ENCODE measurements at regions not wholly inside any gene's neighbourhood (a gene's known extent, or its start where the extent isn't known, plus 50 kb on each side); places are given as distances from the start of the nearest gene placed in this dataset.

DNA sequence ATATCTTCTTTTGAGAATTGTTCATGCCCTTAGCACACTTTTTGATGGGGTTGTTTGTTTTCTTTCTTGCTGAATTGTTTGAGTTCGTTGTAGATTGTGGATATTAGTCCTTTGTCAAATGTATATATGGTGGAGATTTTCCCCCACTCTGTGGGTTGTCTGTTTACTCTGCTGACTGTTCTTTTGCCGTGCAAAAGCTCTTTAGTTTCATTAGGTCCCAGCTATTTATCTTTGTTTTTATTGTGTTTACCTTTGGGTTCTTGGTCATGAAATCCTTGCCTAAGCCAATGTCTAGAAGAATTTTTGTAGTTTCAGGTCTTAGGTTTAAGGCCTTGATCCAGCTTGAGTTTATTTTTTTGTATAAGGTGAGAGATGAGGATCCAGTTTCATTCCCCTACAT, 1372.6 kb upstream of the TENM3 start:
- H3K27ac ChIP-seq (ENCODE audit: low read depth, low read length) = no peak overlapping the region
- H3K9ac ChIP-seq (ENCODE audit: low read depth, low read length) = no peak overlapping the region
- no peaks in the 10 kb centered on the region for H3K4me1 ChIP-seq (ENCODE audit: insufficient read depth, low read length)
- H3K36me3 ChIP-seq (ENCODE audit: insufficient read depth, low read length) = no peaks in the 10 kb centered on the region
- 88% methylated on average over 2 of the region's 2 CpGs for WGBS
- no peaks in the 10 kb centered on the region for H3K27me3 ChIP-seq (ENCODE audit: insufficient read depth, low read length)
- H3K4me3 ChIP-seq (ENCODE audit: low read length) = no peak overlapping the region
- H3K9me3 ChIP-seq (ENCODE audit: insufficient read depth, low read depth, low read length) = 0 out of 2 replicates have a peak, but pooled peaks cover 6% of the 10 kb centered on the region

DNA sequence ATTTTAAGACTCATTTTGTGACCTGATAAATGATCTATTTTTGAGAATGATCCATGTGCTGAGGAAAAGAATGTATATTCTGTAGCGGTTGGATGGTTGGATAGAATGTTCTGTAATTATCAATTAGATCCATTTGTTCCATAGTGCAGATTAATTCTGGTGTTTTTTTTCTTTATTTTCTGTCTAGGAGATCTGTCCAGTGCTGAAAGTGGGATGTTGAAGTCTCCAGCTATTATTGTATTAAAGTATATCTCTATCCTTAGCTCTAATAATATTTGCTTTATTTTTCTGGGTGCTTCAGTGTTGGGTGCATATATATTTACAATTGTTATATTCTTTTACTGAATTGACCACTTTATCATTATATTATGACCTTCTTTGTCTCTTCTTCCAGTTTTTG, 1344.9 kb upstream of the TENM3 start:
- Histone ChIP-seq H3K4me1 (ENCODE audit: insufficient read depth, low read length) (no peaks in the 10 kb centered on the region), H3K27ac (ENCODE audit: low read depth, low read length) (no peak overlapping the region), H3K4me3 (ENCODE audit: low read length) (no peak overlapping the region), H3K9ac (ENCODE audit: low read depth, low read length) (no peak overlapping the region), H3K36me3 (ENCODE audit: insufficient read depth, low read length) (no peaks in the 10 kb centered on the region), H3K27me3 (ENCODE audit: insufficient read depth, low read length) (no peaks in the 10 kb centered on the region), H3K9me3 (ENCODE audit: insufficient read depth, low read depth, low read length) (no peaks in the 10 kb centered on the region)
- WGBS = 0% methylated on average over 1 of the region's 1 CpG

DNA sequence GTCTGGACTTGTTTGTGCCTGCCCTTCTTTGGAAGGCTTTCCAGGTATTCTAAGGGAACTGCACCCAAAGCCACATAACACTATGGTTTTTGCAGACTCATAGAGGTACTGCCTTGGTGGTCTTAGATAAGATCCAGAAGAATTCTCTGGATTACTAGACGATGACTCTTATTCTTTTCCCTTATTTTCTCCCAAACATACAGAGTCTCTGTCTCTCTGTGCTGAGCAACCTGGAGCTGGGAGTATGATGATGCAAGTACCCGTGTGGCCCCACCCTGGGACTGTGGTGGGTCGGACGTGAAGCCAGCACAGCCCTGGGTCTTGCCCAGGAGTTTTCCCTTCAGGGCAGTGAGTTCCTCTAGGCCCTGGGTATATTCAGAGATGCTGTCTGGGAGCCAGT, 1342.4 kb upstream of the TENM3 start:
- Histone ChIP-seq H3K36me3 (ENCODE audit: insufficient read depth, low read length) (no peaks in the 10 kb centered on the region), H3K9me3 (ENCODE audit: insufficient read depth, low read depth, low read length) (no peaks in the 10 kb centered on the region), H3K4me1 (ENCODE audit: insufficient read depth, low read length) (no peaks in the 10 kb centered on the region), H3K27ac (ENCODE audit: low read depth, low read length) (no peak overlapping the region), H3K9ac (ENCODE audit: low read depth, low read length) (no peak overlapping the region), H3K27me3 (ENCODE audit: insufficient read depth, low read length) (no peaks in the 10 kb centered on the region), H3K4me3 (ENCODE audit: low read length) (no peak overlapping the region)
- WGBS = 96% methylated on average over 4 of the region's 4 CpGs

DNA sequence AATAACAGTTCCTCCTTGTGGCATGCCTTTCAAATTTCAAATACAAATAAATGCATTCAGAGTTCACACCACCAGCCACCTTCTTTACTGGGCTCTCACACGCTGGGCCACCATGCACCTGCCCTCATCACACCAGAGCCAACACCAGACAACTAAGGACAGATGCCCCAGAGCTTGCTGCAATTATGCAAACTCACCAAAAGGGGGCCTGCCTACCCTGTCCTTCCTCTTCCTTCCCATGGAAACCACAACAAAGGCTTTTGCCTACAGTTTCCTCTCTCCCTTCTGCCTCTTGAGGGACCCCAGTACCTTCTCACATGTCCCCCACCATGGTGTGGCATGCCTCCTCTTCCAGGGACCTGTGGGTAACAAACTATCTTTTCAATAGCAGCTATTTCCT, 1333.9 kb upstream of the TENM3 start:
- Histone ChIP-seq H3K27ac (ENCODE audit: low read depth, low read length) (no peak overlapping the region), H3K36me3 (ENCODE audit: insufficient read depth, low read length) (no peaks in the 10 kb centered on the region), H3K4me3 (ENCODE audit: low read length) (no peak overlapping the region), H3K9ac (ENCODE audit: low read depth, low read length) (no peak overlapping the region), H3K9me3 (ENCODE audit: insufficient read depth, low read depth, low read length) (no peaks in the 10 kb centered on the region), H3K27me3 (ENCODE audit: insufficient read depth, low read length) (no peaks in the 10 kb centered on the region), H3K4me1 (ENCODE audit: insufficient read depth, low read length) (no peaks in the 10 kb centered on the region; the same call in 1 of the 2 replicates)
- 68% methylated on average over 1 of the region's 1 CpG for WGBS

DNA sequence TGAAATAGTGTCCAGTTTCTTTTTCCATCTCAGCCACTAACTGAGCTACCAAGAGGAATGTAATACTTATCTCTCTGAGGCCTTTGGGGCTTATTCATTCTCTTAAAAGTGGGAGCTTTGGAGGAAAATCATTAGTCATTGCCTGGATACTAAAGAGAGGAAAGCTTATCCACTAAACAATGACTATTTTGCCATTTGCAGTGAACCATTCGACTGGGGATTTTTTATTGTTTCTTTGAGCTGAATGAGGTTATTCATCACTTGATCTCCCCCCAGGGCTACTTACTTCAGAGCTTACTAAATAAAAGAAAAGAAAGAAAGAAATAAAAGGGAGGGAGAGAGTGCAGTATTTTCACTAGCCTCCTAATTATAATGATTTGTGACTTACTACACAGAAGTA, 1329.5 kb upstream of the TENM3 start:
- WGBS = no CpG with 5 or more reads among the region's 1 CpG
- Histone ChIP-seq H3K4me3 (ENCODE audit: low read length) (no peak overlapping the region), H3K27ac (ENCODE audit: low read depth, low read length) (no peak overlapping the region), H3K4me1 (ENCODE audit: insufficient read depth, low read length) (no peaks in the 10 kb centered on the region; the same call in 1 of the 2 replicates), H3K9ac (ENCODE audit: low read depth, low read length) (no peak overlapping the region), H3K27me3 (ENCODE audit: insufficient read depth, low read length) (no peaks in the 10 kb centered on the region), H3K9me3 (ENCODE audit: insufficient read depth, low read depth, low read length) (no peaks in the 10 kb centered on the region), H3K36me3 (ENCODE audit: insufficient read depth, low read length) (no peaks in the 10 kb centered on the region)

DNA sequence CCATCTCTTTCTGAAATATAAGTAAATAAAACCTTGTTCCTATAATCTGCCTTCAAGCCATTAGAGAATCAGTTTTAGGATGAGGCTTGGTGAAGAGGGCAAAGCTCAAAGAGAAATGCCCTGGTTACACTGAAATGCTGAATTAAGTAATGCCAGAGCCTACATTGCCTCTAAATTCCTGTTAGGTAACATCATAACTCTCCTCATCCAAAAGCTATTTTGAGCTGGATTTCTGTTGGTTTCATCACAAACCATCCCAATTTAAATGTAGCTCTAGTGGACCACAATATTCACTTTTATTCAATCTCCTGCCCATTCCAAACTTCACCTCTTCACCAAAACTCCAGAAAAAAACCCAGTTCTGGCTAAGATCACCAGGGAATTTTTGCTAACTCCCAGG, 1319.7 kb upstream of the TENM3 start:
- Histone ChIP-seq H3K27ac (ENCODE audit: low read depth, low read length) (no peak overlapping the region), H3K27me3 (ENCODE audit: insufficient read depth, low read length) (no peaks in the 10 kb centered on the region), H3K4me1 (ENCODE audit: insufficient read depth, low read length) (peaks cover 10% of the 10 kb centered on the region), H3K36me3 (ENCODE audit: insufficient read depth, low read length) (no peaks in the 10 kb centered on the region), H3K9ac (ENCODE audit: low read depth, low read length) (no peak overlapping the region), H3K4me3 (ENCODE audit: low read length) (no peak overlapping the region), H3K9me3 (ENCODE audit: insufficient read depth, low read depth, low read length) (no peaks in the 10 kb centered on the region)

DNA sequence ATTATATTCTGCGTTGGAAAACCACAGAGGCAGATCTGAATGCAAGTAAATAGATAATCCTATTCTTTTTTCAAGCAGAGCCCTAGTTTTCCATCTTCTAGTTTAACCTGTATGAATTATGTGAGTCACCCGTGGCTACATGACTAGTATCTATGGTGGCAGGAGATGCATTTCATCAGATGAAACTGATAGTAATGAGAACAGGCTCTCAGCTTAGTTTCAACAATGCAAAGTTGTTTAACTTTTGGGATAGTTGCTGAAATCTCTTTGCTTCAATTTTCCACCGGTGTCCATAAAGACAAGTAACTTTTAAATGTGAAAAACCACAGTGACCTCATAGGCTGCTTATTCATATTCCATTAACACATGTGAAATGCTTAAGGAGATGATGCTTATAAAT, 1317.4 kb upstream of the TENM3 start:
- H3K27me3 ChIP-seq (ENCODE audit: insufficient read depth, low read length) = no peaks in the 10 kb centered on the region
- 93% methylated on average over 3 of the region's 3 CpGs for WGBS
- H3K4me1 ChIP-seq (ENCODE audit: insufficient read depth, low read length) = peaks cover 10% of the 10 kb centered on the region
- no peak overlapping the region for H3K9ac ChIP-seq (ENCODE audit: low read depth, low read length)
- H3K4me3 ChIP-seq (ENCODE audit: low read length) = no peak overlapping the region
- no peak overlapping the region for H3K27ac ChIP-seq (ENCODE audit: low read depth, low read length)
- H3K36me3 ChIP-seq (ENCODE audit: insufficient read depth, low read length) = no peaks in the 10 kb centered on the region
- H3K9me3 ChIP-seq (ENCODE audit: insufficient read depth, low read depth, low read length) = no peaks in the 10 kb centered on the region

DNA sequence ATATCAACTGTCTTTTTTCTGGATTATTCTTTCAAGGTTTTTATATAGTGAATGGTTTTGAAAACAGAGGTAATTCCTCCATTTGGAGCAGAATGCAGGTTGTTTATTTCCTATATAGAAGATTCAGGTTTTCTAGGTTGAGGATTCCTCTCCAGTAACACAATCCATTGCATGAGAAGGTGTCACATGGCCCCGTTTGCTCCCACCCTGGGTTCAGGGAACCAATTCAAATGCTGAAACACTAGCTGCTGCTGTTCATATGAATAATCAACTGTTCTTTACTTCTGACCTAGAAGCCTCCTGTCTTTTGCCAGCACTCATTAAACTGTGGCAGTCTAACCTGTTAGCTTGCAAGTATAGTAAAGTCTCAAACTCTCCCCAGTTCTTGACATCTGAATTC, 1316.9 kb upstream of the TENM3 start:
- 32% methylated on average over 1 of the region's 1 CpG for WGBS
- H3K27me3 ChIP-seq (ENCODE audit: insufficient read depth, low read length) = no peaks in the 10 kb centered on the region
- no peak overlapping the region for H3K27ac ChIP-seq (ENCODE audit: low read depth, low read length)
- H3K9me3 ChIP-seq (ENCODE audit: insufficient read depth, low read depth, low read length) = no peaks in the 10 kb centered on the region
- no peak overlapping the region for H3K9ac ChIP-seq (ENCODE audit: low read depth, low read length)
- H3K4me1 ChIP-seq (ENCODE audit: insufficient read depth, low read length) = peaks cover 10% of the 10 kb centered on the region
- no peak overlapping the region for H3K4me3 ChIP-seq (ENCODE audit: low read length)
- H3K36me3 ChIP-seq (ENCODE audit: insufficient read depth, low read length) = no peaks in the 10 kb centered on the region

DNA sequence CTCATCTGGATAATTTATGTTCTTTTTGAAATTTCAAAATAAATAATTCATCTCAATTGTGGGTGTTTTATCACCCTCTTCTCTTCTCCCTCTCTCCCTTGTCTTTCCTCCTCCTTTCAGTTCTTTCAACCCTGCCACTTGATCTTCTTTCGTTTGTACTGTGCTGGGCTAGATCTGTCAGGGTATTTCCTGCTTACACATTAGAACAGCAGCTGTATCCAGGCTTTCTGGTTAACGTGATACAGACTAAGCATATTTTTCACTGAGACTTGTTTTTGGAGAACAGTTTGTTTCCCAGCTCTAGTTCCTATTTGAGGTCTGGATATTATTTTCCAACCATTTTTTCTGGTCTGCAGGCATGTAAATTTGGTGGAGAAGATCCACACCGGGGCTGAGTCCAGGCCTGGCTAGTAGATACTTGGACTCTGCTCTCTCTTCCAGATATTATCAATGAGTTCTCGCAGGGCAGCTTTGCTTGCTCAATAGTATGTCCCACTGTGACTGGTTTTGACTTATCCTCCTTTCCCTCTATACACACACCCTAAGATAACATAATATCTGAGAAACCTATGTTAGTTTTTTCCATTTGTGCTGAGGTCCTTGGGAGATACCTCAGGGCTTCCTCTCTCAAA, 1310.7 kb upstream of the TENM3 start:
- H3K4me1 ChIP-seq (ENCODE audit: insufficient read depth, low read length) = no peaks in the 10 kb centered on the region; the same call in 1 of the 2 replicates
- H3K9me3 ChIP-seq (ENCODE audit: insufficient read depth, low read depth, low read length) = no peaks in the 10 kb centered on the region
- WGBS = 96% methylated on average over 4 of the region's 4 CpGs
- no peak overlapping the region for H3K4me3 ChIP-seq (ENCODE audit: low read length)
- H3K36me3 ChIP-seq (ENCODE audit: insufficient read depth, low read length) = no peaks in the 10 kb centered on the region
- no peaks in the 10 kb centered on the region for H3K27me3 ChIP-seq (ENCODE audit: insufficient read depth, low read length)
- H3K27ac ChIP-seq (ENCODE audit: low read depth, low read length) = no peak overlapping the region
- no peak overlapping the region for H3K9ac ChIP-seq (ENCODE audit: low read depth, low read length)

DNA sequence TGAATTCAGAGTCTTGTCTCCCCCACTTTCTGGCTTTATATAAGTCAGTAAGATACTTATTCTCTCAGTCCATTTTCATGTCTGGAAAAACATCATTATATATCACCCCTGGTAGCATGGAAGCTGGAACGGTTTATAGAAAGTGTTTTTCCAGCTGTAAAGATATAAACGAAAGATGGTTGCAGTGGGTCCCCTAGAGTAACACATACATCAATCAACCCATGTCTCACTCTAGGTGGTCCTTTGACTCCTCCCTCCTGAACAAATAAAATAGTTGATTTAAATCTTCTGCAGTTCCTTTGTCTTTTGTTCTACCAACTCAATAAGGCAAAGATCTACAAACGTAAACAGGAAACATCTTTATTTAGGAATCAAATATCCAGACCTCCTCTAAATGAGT, 1306.1 kb upstream of the TENM3 start:
- Histone ChIP-seq H3K4me1 (ENCODE audit: insufficient read depth, low read length) (no peaks in the 10 kb centered on the region; the same call in 1 of the 2 replicates), H3K36me3 (ENCODE audit: insufficient read depth, low read length) (no peaks in the 10 kb centered on the region), H3K27ac (ENCODE audit: low read depth, low read length) (no peak overlapping the region), H3K4me3 (ENCODE audit: low read length) (no peak overlapping the region), H3K9ac (ENCODE audit: low read depth, low read length) (no peak overlapping the region), H3K27me3 (ENCODE audit: insufficient read depth, low read length) (no peaks in the 10 kb centered on the region), H3K9me3 (ENCODE audit: insufficient read depth, low read depth, low read length) (no peaks in the 10 kb centered on the region)
- WGBS = 90% methylated on average over 2 of the region's 3 CpGs

DNA sequence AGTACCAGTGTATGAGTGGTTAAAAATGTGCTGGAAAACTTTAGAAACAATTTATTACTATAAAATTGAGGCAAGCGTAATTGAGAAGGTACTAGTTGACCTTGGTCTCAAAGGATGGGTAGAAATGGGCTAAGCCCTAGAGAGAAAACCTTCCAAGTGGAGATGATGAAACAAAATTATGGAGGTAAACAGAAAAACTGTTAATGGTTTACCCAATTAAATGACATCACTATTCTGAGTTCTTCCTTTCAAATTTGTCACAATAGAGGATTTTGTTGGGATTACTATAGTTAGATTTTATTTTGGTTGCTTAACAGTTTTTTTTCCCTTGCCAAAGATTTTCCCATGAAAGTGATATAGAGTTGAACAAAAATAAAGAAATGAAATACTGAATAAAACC, 1302.5 kb upstream of the TENM3 start:
- Histone ChIP-seq H3K9ac (ENCODE audit: low read depth, low read length) (no peak overlapping the region), H3K4me1 (ENCODE audit: insufficient read depth, low read length) (no peaks in the 10 kb centered on the region; the same call in 1 of the 2 replicates), H3K4me3 (ENCODE audit: low read length) (no peak overlapping the region), H3K36me3 (ENCODE audit: insufficient read depth, low read length) (no peaks in the 10 kb centered on the region), H3K27me3 (ENCODE audit: insufficient read depth, low read length) (no peaks in the 10 kb centered on the region), H3K9me3 (ENCODE audit: insufficient read depth, low read depth, low read length) (no peaks in the 10 kb centered on the region), H3K27ac (ENCODE audit: low read depth, low read length) (no peak overlapping the region)
- WGBS = 73% methylated on average over 1 of the region's 1 CpG

DNA sequence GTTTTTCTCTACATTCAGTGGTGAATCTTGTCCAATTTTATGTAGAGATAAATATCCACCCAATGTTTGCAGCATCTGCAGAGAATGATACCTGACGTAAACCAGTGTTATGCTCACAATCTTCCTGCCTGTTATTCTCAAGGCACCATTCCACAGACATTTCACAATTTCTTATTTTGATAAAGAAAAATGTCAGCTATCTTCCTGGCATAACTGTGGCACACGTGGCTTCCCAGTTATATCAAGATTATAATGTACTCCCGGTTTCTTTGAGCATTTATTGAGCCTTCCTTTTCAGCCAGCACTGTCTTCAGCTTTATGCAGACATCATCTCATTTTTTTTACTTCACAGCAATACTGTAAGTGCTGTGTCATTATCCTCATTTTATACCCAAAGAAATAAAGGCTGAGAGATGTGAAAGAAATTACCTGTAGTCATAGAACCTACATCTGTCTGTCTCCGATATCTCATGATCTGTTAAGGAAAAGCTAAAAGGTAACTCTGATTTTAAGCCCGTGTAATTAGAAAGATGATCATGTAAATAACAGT, 1300.8 kb upstream of the TENM3 start:
- H3K27ac ChIP-seq (ENCODE audit: low read depth, low read length) = no peak overlapping the region
- no peak overlapping the region for H3K9ac ChIP-seq (ENCODE audit: low read depth, low read length)
- no peak overlapping the region for H3K4me3 ChIP-seq (ENCODE audit: low read length)
- WGBS = 93% methylated on average over 5 of the region's 5 CpGs
- no peaks in the 10 kb centered on the region; the same call in 1 of the 2 replicates for H3K4me1 ChIP-seq (ENCODE audit: insufficient read depth, low read length)
- H3K27me3 ChIP-seq (ENCODE audit: insufficient read depth, low read length) = no peaks in the 10 kb centered on the region
- H3K36me3 ChIP-seq (ENCODE audit: insufficient read depth, low read length) = no peaks in the 10 kb centered on the region
- no peaks in the 10 kb centered on the region for H3K9me3 ChIP-seq (ENCODE audit: insufficient read depth, low read depth, low read length)

All from HUES64 (cell line).